C4-2B (cell line): ENCODE measurements at regions not wholly inside any gene's neighbourhood (a gene's known extent, or its start where the extent isn't known, plus 50 kb on each side); places are given as distances from the start of the nearest gene placed in this dataset.

Source experiments
- CTCF ChIP-seq: fragments of 450-650 bp; conservative IDR thresholded peaks from 2 replicates; pipeline ENCODE4 v1.5.1; 2017; ENCODE audit warnings: mild to moderate bottlenecking
- ZFX ChIP-seq: fragments of 450-650 bp; IDR thresholded peaks from 2 replicates; pipeline ENCODE4 v1.6.1; 2017

GRCh38 chr20:11591965-11592364 is 325.7 kb upstream of the BTBD3 start:
- no peak for TF ChIP-seq CTCF
- no peak for TF ChIP-seq ZFX
